SK-N-SH treated with all-trans-retinoic acid at 6 μM for 48 hours (cell line): ENCODE measurements at regions not wholly inside any gene's neighbourhood (a gene's known extent, or its start where the extent isn't known, plus 50 kb on each side); places are given as distances from the start of the nearest gene placed in this dataset.

Source experiments
- ATAC-seq: fragments of 200-7000 bp; cut with Tn5 transposase; 3 replicates; pipeline ENCODE4 v1.9.1; 2020; ENCODE audit warnings: mild to moderate bottlenecking, moderate library complexity
- ARNTL ChIP-seq: fragments of 450-650 bp; formaldehyde crosslinking; IDR thresholded peaks from 2 replicates; pipeline ENCODE4 v1.5.0; 2020; ENCODE audit warnings: low read depth, mild to moderate bottlenecking, moderate library complexity, borderline replicate concordance
- BACH2 ChIP-seq: fragments of 250-450 bp; sonication (Bioruptor Pico); IDR thresholded peaks from 2 replicates; pipeline ENCODE4 v1.9.0; 2021; ENCODE audit warnings: mild to moderate bottlenecking, borderline replicate concordance
- CSDC2 ChIP-seq: fragments of 250-450 bp; sonication (Bioruptor Pico); IDR thresholded peaks from 2 replicates; pipeline ENCODE4 v1.5.0; 2020; ENCODE audit warnings: mild to moderate bottlenecking, moderate library complexity
- ISL1 ChIP-seq: fragments of 250-450 bp; sonication (Bioruptor Pico); IDR thresholded peaks from 2 replicates; pipeline ENCODE4 v2.1.2; 2022; ENCODE audit warnings: mild to moderate bottlenecking, moderate library complexity
- PPARA ChIP-seq: fragments of 250-450 bp; sonication (Bioruptor Pico); IDR thresholded peaks from 2 replicates; pipeline ENCODE4 v1.5.0; 2020; ENCODE audit warnings: mild to moderate bottlenecking, borderline replicate concordance
- SNAI2 ChIP-seq: fragments of 250-450 bp; sonication (Bioruptor Pico); IDR thresholded peaks from 2 replicates; pipeline ENCODE4 v1.5.0; 2020; ENCODE audit warnings: mild to moderate bottlenecking, moderate library complexity
- TCF4 ChIP-seq: fragments of 250-450 bp; sonication (Bioruptor Pico); IDR thresholded peaks from 2 replicates; pipeline ENCODE4 v1.8.0; 2021; ENCODE audit warnings: mild to moderate bottlenecking, moderate library complexity, borderline replicate concordance
- ZC3H10 ChIP-seq: fragments of 250-450 bp; sonication (Bioruptor Pico); IDR thresholded peaks from 2 replicates; pipeline ENCODE4 v1.5.1; 2021; ENCODE audit warnings: mild to moderate bottlenecking, moderate library complexity
- ZFP3 ChIP-seq: fragments of 250-450 bp; sonication (Bioruptor Pico); IDR thresholded peaks from 2 replicates; pipeline ENCODE4 v1.5.0; 2020; ENCODE audit warnings: mild to moderate bottlenecking, moderate library complexity
- ZNF565 ChIP-seq: fragments of 450-650 bp; formaldehyde crosslinking; conservative IDR thresholded peaks from 2 replicates; pipeline ENCODE4 v1.5.0; 2020; ENCODE audit warnings: low read depth, mild to moderate bottlenecking, moderate library complexity
- ZNF70 ChIP-seq: fragments of 450-650 bp; formaldehyde crosslinking; IDR thresholded peaks from 2 replicates; pipeline ENCODE4 v1.5.0; 2020; ENCODE audit warnings: mild to moderate bottlenecking, moderate library complexity
- ZNF8 ChIP-seq: fragments of 450-650 bp; formaldehyde crosslinking; IDR thresholded peaks from 2 replicates; pipeline ENCODE4 v1.5.0; 2020; ENCODE audit warnings: mild to moderate bottlenecking, moderate library complexity
- TF ChIP-seq, protein P1 (sequence below): fragments of 250-450 bp; sonication (Bioruptor Pico); IDR thresholded peaks from 2 replicates; pipeline ENCODE4 v1.8.0; 2021; ENCODE audit warnings: low read depth, mild to moderate bottlenecking, moderate library complexity, borderline replicate concordance
- TF ChIP-seq, protein P2 (sequence below): fragments of 250-450 bp; sonication (Bioruptor Pico); IDR thresholded peaks from 2 replicates; pipeline ENCODE4 v1.5.0; 2020; ENCODE audit warnings: mild to moderate bottlenecking, moderate library complexity
- TF ChIP-seq, protein P3 (sequence below): fragments of 250-450 bp; sonication (Bioruptor Pico); IDR thresholded peaks from 2 replicates; pipeline ENCODE4 v1.5.1; 2020; ENCODE audit warnings: low read depth, mild to moderate bottlenecking, moderate library complexity
- TF ChIP-seq, protein P4 (sequence below): fragments of 250-450 bp; sonication (Bioruptor Pico); IDR thresholded peaks from 2 replicates; pipeline ENCODE4 v1.5.1; 2021; ENCODE audit warnings: mild to moderate bottlenecking, moderate library complexity
- TF ChIP-seq, protein P5 (sequence below): fragments of 250-450 bp; sonication (Bioruptor Pico); IDR thresholded peaks from 2 replicates; pipeline ENCODE4 v1.8.0; 2020; ENCODE audit warnings: mild to moderate bottlenecking, moderate library complexity, borderline replicate concordance

DNA sequence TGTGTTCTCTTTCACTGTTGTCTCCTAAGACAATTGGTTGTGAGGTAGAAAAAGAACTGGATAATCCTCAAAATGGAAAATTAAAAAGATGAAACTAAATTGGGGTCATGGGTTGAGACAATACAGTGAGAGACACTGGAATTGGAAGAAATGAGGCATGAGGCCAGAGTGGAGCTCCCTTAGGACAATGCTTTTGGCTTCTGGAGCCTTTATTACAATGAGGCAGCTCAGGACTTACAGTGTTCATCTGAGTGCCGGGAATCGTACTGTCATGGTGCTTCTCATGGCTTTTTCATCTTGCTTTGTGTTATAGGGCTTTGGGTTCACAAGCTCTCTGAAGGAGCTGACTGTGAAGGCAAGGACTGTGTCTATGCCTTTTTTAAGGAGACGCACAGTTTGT, 293.5 kb downstream of the SOX2 start (continued):
- TF ChIP-seq, protein P1, sequence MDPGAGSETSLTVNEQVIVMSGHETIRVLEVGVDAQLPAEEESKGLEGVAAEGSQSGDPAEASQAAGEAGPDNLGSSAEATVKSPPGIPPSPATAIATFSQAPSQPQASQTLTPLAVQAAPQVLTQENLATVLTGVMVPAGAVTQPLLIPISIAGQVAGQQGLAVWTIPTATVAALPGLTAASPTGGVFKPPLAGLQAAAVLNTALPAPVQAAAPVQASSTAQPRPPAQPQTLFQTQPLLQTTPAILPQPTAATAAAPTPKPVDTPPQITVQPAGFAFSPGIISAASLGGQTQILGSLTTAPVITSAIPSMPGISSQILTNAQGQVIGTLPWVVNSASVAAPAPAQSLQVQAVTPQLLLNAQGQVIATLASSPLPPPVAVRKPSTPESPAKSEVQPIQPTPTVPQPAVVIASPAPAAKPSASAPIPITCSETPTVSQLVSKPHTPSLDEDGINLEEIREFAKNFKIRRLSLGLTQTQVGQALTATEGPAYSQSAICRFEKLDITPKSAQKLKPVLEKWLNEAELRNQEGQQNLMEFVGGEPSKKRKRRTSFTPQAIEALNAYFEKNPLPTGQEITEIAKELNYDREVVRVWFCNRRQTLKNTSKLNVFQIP (CRISPR knock-in tag): no peak
- TF ChIP-seq, protein P2, sequence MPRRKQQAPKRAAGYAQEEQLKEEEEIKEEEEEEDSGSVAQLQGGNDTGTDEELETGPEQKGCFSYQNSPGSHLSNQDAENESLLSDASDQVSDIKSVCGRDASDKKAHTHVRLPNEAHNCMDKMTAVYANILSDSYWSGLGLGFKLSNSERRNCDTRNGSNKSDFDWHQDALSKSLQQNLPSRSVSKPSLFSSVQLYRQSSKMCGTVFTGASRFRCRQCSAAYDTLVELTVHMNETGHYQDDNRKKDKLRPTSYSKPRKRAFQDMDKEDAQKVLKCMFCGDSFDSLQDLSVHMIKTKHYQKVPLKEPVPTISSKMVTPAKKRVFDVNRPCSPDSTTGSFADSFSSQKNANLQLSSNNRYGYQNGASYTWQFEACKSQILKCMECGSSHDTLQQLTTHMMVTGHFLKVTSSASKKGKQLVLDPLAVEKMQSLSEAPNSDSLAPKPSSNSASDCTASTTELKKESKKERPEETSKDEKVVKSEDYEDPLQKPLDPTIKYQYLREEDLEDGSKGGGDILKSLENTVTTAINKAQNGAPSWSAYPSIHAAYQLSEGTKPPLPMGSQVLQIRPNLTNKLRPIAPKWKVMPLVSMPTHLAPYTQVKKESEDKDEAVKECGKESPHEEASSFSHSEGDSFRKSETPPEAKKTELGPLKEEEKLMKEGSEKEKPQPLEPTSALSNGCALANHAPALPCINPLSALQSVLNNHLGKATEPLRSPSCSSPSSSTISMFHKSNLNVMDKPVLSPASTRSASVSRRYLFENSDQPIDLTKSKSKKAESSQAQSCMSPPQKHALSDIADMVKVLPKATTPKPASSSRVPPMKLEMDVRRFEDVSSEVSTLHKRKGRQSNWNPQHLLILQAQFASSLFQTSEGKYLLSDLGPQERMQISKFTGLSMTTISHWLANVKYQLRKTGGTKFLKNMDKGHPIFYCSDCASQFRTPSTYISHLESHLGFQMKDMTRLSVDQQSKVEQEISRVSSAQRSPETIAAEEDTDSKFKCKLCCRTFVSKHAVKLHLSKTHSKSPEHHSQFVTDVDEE (CRISPR knock-in tag): no peak

DNA sequence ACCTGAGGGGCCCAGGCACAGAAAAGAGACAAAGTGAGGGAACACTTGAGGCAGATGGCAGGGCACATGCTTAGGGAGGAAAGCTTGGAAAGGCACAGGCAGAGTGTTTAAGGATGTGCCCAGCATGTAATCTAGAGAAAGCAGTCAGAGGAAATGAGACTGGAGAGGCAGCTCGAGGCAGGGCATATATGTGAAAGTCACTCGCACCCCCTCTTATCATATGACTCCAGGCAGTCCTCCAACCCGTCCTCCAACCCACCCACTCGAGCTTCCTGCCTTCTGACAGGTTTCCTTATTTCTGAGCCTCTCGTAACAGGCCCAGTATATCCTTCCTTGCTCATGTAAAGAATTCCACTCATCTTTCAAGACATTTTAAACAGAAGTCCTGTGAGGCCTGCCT, 294.0 kb downstream of the SOX2 start:
- no peak for ATAC-seq
- TF ChIP-seq, protein P1 (CRISPR knock-in tag): no peak
- TF ChIP-seq, protein P2 (CRISPR knock-in tag): no peak
- TF ChIP-seq, protein P3, sequence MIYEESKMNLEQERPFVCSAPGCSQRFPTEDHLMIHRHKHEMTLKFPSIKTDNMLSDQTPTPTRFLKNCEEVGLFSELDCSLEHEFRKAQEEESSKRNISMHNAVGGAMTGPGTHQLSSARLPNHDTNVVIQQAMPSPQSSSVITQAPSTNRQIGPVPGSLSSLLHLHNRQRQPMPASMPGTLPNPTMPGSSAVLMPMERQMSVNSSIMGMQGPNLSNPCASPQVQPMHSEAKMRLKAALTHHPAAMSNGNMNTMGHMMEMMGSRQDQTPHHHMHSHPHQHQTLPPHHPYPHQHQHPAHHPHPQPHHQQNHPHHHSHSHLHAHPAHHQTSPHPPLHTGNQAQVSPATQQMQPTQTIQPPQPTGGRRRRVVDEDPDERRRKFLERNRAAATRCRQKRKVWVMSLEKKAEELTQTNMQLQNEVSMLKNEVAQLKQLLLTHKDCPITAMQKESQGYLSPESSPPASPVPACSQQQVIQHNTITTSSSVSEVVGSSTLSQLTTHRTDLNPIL (CRISPR knock-in tag): no peak
- TF ChIP-seq, protein P4, sequence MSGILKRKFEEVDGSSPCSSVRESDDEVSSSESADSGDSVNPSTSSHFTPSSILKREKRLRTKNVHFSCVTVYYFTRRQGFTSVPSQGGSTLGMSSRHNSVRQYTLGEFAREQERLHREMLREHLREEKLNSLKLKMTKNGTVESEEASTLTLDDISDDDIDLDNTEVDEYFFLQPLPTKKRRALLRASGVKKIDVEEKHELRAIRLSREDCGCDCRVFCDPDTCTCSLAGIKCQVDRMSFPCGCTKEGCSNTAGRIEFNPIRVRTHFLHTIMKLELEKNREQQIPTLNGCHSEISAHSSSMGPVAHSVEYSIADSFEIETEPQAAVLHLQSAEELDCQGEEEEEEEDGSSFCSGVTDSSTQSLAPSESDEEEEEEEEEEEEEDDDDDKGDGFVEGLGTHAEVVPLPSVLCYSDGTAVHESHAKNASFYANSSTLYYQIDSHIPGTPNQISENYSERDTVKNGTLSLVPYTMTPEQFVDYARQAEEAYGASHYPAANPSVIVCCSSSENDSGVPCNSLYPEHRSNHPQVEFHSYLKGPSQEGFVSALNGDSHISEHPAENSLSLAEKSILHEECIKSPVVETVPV (CRISPR knock-in tag): no peak
- TF ChIP-seq ZFP3 (CRISPR knock-in tag) (no peak), SNAI2 (no peak), ZNF8 (CRISPR knock-in tag) (no peak), ARNTL (CRISPR knock-in tag) (no peak), ZC3H10 (CRISPR knock-in tag) (no peak), TCF4 (CRISPR knock-in tag) (no peak)

DNA sequence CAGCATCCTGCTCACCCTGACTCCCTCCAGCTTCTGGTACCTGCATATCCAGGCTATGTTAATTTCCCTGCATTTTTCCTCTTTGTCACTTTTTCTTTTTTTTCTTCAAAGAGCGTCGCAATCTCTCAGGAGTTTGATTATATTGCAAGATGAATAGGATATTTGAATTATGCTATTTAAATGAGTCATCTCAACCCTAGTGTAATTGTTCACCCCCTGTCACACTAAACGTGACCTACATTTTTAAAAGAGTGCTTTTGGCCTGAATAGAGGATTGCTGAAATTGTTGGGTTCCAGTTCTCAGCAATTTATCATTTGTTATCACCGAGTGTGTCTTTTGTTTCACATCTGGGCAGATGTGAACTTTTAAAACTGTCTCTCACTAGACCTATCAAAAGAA, 294.7 kb downstream of the SOX2 start:
- ATAC-seq: no peak
- TF ChIP-seq ZNF8 (CRISPR knock-in tag) (no peak), ZNF565 (CRISPR knock-in tag) (no peak), ARNTL (CRISPR knock-in tag) (no peak), TCF4 (CRISPR knock-in tag) (no peak), PPARA (CRISPR knock-in tag) (no peak), BACH2 (CRISPR knock-in tag) (no peak), ISL1 (no peak), ZNF70 (CRISPR knock-in tag) (no peak), CSDC2 (no peak)
- TF ChIP-seq, protein P4 (CRISPR knock-in tag): no peak
- TF ChIP-seq, protein P5, sequence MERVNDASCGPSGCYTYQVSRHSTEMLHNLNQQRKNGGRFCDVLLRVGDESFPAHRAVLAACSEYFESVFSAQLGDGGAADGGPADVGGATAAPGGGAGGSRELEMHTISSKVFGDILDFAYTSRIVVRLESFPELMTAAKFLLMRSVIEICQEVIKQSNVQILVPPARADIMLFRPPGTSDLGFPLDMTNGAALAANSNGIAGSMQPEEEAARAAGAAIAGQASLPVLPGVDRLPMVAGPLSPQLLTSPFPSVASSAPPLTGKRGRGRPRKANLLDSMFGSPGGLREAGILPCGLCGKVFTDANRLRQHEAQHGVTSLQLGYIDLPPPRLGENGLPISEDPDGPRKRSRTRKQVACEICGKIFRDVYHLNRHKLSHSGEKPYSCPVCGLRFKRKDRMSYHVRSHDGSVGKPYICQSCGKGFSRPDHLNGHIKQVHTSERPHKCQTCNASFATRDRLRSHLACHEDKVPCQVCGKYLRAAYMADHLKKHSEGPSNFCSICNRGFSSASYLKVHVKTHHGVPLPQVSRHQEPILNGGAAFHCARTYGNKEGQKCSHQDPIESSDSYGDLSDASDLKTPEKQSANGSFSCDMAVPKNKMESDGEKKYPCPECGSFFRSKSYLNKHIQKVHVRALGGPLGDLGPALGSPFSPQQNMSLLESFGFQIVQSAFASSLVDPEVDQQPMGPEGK: no peak
- TF ChIP-seq, protein P3 (CRISPR knock-in tag): no peak
- TF ChIP-seq, protein P1 (CRISPR knock-in tag): no peak
